ENCODE measurements at regions not wholly inside any gene's neighbourhood (a gene's known extent, or its start where the extent isn't known, plus 50 kb on each side); places are given as distances from the start of the nearest gene placed in this dataset.

DNA sequence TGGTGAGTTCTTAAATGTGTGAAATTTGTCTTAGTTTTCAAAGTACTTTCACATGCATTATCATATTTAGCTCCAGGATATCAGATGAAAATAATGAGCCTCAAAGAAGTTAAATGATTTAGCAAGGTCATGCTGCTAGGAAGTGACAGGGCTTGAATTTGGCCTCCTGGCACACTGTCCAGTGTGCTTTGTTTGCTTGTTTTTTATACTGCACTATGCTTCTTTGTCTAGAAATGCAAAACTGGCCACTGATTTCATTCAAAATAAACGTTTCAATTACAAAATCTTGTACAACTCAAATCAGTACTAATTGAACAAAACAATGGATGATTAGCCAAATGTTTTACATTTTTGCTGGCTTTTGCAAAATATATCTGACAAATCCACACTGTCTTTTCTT, 583.3 kb upstream of the CBLB start:
- TF ChIP-seq, protein P1, sequence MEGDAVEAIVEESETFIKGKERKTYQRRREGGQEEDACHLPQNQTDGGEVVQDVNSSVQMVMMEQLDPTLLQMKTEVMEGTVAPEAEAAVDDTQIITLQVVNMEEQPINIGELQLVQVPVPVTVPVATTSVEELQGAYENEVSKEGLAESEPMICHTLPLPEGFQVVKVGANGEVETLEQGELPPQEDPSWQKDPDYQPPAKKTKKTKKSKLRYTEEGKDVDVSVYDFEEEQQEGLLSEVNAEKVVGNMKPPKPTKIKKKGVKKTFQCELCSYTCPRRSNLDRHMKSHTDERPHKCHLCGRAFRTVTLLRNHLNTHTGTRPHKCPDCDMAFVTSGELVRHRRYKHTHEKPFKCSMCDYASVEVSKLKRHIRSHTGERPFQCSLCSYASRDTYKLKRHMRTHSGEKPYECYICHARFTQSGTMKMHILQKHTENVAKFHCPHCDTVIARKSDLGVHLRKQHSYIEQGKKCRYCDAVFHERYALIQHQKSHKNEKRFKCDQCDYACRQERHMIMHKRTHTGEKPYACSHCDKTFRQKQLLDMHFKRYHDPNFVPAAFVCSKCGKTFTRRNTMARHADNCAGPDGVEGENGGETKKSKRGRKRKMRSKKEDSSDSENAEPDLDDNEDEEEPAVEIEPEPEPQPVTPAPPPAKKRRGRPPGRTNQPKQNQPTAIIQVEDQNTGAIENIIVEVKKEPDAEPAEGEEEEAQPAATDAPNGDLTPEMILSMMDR (conservative IDR thresholded peaks at IDR 0.05 in 1 of 2, IDR thresholded peaks at IDR 0.05 in 1 of 2; ENCODE audit: extremely low read depth in 1 of 2, insufficient read depth in 1 of 2, low read depth in 1 of 2, low read length in 2 of 2), result no peak
- no peak for TF ChIP-seq EZH2 (IDR thresholded peaks at IDR 0.05; ENCODE audit: borderline replicate concordance, low read length)

All from mammary epithelial cell (primary cell).